ENCODE measurements at regions not wholly inside any gene's neighbourhood (a gene's known extent, or its start where the extent isn't known, plus 50 kb on each side); places are given as distances from the start of the nearest gene placed in this dataset.

DNA sequence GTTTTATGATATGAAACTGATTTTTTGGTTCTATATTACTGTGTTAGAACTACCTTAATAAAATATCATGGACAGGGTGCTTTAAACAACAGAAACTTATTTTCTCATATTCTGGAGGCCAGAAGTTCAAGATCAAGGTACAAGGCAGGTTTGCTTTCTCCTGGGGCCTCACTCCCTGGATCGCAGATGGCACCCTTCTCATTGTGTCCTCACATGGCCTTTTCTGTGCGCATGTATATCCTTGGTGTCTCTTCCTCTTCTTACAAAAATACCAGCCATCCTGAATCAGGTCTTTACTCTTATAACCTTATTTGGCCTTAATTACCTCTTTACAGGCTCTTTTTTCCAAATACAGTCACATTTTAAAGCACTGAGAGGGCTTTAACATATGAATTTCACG, 906.1 kb downstream of the CDH11 start:
- no peak for DNase-seq

- DNase-seq: no peak
Observed at GRCh38 chr16:64211331-64211730, 910.5 kb downstream of the CDH11 start.

GRCh38 chr16:64206862-64207261, 915.0 kb downstream of the CDH11 start:
- DNase-seq: no peak

DNA sequence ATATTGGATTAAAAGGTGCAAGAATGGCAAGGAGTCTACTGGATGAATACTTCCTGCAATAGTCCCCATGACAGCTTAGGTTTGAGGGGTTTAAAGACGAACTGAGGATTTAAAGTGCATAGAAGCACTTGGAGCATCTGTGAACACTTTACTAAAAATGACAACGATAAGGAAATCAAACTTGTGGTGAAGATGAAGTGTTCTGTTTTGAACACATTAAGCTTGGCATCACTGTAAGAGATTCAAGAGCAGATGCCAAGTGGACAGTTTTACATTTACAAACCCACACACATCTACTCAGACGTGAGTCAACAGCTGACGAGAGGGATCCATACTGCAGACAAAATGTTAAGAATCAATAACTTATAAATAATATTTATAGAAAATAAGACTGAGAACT, 918.7 kb downstream of the CDH11 start:
- no peak for DNase-seq

GRCh38 chr16:64202571-64202970, 919.3 kb downstream of the CDH11 start:
- no peak for DNase-seq

- DNase-seq: no peak
Observed at GRCh38 chr16:64196444-64196843, 925.4 kb downstream of the CDH11 start.

GRCh38 chr16:64185954-64186353, 935.9 kb downstream of the CDH11 start:
- no peak for DNase-seq

GRCh38 chr16:64184156-64184555, 937.7 kb downstream of the CDH11 start:
- DNase-seq: no peak

DNA sequence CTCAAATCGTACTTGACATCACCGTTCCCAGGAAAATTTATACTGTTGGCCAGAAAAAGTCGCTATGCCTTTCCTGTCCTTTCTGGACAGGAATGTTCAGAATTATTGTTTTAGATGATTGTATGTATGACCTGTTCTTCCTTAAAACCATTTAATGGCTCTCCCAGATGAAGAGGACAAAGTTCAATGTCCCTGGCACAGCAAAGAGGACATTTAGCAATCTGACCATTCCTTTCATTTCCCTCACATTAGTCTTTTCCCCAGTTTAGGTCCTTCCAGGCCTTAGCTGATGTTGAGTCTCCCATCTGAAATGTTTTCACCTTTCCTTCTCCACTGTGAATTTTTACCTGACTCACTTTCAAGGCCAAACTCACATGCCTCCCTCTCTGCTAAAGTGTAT, 938.9 kb downstream of the CDH11 start:
- no peak for DNase-seq

GRCh38 chr16:64181271-64181925, 940.5 kb downstream of the CDH11 start:
- DNase-seq: no peak

GRCh38 chr16:64180136-64180900, 941.5 kb downstream of the CDH11 start:
- no peak for DNase-seq

- DNase-seq: no peak
Observed at GRCh38 chr16:64174327-64174726, 947.5 kb downstream of the CDH11 start.

DNA sequence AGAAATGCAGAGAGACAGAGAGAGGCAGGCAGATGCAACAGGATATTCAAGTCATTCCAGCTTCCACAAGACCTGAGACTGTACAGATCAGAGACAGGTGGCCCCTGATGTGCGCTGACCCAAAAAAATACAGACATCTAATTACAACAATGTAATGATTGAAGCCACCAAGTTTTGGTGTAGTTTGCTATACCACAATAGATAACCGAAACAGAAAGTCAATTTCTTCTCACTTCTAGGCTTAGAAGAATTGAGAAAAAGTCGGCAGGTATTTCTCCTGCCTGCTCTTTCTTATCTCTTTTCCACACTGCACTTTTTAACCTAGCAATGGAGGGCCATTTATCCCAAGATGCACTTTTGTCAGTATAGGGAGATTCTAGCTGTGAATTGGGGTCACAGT, 949.2 kb downstream of the CDH11 start:
- DNase-seq: no peak

- DNase-seq: no peak
Observed at GRCh38 chr16:64172226-64172625, 949.6 kb downstream of the CDH11 start.

DNA sequence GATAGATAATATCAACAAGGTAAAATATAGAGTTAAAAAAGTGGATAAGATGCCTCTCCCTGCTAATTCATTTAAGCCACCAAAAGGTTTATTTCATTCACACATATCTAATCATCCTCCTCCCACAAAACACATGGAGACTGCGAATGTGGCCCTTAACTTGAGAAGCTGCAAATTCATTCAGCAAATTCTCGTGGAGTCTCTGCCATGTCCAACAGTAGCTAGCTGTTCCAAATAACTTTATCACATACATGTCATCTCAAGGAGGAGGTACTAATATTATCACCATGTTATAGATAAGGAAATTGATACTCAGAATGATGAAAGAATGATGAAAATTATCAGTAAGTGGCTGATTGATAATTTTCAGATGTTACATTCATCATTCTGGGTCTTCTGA, 950.2 kb downstream of the CDH11 start:
- DNase-seq: no peak

DNA sequence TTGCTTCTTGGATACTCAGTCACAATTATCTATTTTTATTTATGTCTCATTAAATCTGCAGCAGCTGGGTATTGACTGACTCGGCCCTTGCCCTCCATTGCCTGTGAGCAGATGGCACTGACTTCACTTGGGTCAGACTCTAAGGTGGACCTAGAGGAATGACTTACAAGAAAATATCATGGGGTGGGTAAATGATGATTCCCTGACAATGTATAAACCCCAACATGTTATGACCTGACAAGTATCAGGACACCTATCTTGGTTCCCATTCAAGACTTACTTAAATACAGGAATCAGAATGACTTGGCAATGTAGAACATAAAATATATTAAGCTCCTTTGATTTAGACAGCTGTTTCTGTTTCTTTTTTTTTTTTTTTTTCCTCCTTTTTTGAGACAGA, 953.5 kb downstream of the CDH11 start:
- DNase-seq: no peak

DNA sequence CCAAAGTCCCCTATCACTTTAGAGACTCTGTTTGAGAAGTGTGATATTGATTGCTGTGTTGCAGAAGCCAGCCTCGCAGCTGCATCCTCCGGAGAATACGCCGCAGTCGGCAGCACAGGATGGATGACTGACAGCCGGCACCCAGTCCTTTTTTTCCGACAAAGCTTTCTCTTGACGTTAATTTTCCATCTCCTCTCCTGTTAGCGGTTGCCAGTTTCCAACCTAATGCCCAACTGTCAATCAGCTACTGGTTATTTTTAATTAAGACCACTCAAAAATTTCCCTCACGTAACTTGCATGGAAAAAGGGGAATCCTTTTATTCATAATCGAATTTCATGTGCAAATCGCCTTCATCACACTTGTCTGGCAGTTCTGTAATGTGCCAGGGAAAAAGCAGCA, 953.9 kb downstream of the CDH11 start:
- no peak for DNase-seq

GRCh38 chr16:64165368-64165767, 956.5 kb downstream of the CDH11 start:
- no peak for DNase-seq

DNA sequence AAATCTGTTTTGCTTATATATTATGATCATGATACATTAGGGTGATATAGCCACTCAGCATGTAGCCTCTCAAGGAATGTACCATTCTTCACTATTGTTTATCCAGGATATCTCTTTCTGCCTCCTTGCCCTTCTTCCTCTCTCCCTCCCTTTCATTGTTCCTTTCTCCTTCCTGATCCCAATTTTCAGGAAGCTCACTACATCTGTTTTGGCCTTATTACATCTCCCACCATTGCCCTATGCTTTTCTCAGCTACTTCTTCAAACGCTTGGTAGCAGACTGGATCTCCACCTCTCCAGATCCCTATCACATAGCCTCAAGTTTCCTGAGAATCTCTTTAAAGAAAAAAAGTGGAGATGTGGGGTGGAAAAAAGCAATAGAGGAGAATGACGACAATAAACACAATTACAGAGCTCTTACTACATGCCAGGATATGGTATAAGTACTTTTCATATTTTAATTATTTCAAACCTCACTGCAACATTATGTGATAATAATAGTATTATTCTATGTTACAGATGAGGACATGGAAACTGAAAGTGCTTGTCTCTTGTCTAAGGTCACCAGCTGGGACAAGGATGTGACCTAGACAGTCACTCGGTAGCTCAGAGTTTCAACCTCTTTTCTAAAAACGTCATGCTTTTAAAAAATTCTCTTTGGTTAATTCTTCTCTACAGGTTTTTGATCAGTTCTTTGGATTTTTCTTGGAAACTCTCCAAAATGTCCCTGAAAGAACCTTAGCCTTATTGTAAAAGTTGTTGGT, 959.1 kb downstream of the CDH11 start:
- DNase-seq: no peak

GRCh38 chr16:64159976-64160375, 961.9 kb downstream of the CDH11 start:
- DNase-seq: no peak

DNA sequence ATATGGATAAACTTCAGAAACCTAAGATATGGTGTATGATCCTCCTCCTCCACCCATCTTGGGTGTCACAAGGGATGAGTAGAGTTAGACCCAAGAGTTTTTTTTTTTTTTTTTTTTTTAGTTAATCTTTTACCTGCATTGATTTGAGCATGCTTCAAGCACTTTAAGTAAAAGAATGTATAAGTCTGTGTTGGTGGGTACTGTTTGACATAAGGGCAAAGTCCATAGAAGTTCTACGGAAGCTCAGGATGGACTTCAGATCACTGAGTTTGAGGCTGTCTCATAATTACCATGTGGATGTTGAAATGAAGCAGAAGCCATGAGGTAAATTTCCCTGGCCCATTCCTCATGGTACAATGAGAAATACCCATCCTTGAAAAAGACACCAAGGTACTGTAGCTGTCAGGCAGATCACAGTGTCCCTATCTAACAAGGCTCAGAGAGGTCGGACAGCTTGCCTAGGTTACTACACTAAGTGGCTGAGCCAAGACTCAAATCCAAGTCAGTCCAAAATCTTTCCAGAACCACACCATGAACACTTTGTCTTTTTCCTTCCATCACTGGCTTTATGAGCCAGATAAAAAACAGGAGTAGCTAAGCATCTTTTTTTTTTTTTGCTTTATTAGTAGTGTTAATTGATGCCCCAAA, 962.8 kb downstream of the CDH11 start:
- DNase-seq: no peak

- DNase-seq: no peak
Observed at GRCh38 chr16:64153718-64154117, 968.1 kb downstream of the CDH11 start.

DNA sequence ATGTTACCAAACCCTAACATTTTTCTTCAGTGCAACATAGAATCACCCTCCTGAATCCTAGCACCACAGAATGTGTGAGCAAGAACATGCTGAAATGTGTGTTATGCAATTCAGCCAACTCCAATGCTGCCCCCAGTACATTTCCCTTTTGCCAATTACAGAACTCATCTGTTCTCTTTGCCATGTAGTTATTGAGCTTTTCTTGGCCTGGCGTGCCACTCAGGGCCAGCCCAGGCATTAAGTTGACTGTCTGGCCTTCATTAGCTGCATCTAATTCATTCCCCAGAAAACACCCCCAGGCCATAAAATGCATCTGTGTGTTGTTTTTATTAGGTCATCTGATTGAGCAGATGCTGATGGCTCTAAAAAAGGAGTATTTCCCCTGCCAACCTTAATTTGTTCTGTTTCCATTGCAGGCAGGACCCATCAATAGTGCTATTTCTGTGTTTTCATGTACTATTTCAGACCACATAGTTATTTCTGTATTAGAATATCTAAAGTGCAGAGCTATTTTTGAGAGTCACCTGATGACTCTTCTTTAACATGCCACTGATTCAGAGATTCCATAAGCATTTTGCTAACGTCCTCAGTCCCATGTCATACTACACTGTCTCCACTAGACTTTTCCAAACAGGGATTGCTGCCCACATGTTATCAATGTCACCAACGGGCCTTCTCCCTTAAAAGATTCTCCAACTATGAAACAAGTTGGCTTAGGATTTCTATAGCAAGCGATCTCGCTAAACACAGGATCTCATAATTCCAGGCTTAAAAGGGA, 969.7 kb downstream of the CDH11 start:
- DNase-seq: no peak

All from stimulated activated CD4-positive, alpha-beta T cell treated with anti-CD3 and anti-CD28 coated beads, Interleukin-4, amount 100 ng/mL, for 4 hours (primary cell).